ENCODE measurements at regions not wholly inside any gene's neighbourhood (a gene's known extent, or its start where the extent isn't known, plus 50 kb on each side); places are given as distances from the start of the nearest gene placed in this dataset.
"Not testable (repeated sequence)": the region's sequence is repeated elsewhere in the genome, so short reads cannot be mapped to it uniquely, and the experiment has no call there.

DNA sequence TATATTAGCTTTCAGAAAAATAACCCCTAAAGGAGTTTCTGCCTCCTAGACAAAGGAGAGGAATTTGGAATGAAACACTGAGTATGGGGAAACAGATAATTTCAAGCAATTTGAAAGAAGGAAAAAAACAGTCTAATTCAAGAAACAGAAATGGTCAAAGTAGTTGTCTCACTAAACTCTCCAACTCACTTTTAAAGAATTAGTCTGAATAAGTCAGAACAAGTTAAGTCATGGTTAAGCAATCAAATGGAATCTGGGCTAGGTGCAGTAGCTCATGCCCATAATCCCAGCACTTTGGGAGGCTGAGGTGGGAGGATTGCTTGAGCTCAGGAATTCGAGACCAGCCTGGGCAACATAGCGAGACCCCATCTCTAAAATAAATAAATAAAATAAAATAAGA, 95.7 kb upstream of the GRIA3 start:
- no peak for TF ChIP-seq CTCF (IDR thresholded peaks at IDR 0.05; ENCODE audit: insufficient read depth, low read depth, low read length, missing control alignments)
- H3K4me3 ChIP-seq (ENCODE audit: low read length): no peak overlapping the region

DNA sequence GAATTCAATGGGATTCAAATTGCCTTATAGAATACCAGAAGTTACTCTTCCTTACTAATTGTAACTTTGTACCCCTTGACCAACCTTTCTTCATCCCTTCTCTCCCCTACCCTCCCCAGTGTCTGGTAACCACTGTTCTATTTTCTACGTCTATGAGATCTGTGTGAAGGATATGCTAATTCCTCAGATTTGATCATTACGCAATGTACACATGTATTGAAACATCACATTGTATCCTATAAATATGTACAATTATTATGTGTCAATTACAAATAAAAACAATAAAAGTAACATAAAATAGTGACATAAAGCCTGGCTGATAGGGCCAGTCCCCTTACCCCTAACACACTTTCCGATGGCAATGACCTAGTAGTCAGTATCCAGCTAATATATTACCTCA, 95.1 kb upstream of the GRIA3 start:
- DNase-seq (ENCODE audit: low read depth): no peak
- no peak overlapping the region for H3K4me3 ChIP-seq (ENCODE audit: low read length)
- TF ChIP-seq CTCF (IDR thresholded peaks at IDR 0.05; ENCODE audit: insufficient read depth, low read depth, low read length, missing control alignments): no peak

More for the DNA sequence above, 95.7 kb upstream of the GRIA3 start:
- peak; percentile 75 for DNase-seq (ENCODE audit: low read depth)

- no peak for DNase-seq (ENCODE audit: low read depth)
- H3K4me3 ChIP-seq (ENCODE audit: low read length): no peak overlapping the region
- TF ChIP-seq CTCF (IDR thresholded peaks at IDR 0.05; ENCODE audit: insufficient read depth, low read depth, low read length, missing control alignments): no peak
Observed at GRCh38 chrX:123093792-123094191, 90.3 kb upstream of the GRIA3 start.

- TF ChIP-seq CTCF (IDR thresholded peaks at IDR 0.05; ENCODE audit: insufficient read depth, low read depth, low read length, missing control alignments): no peak
- peak; percentile 63 for DNase-seq (ENCODE audit: low read depth)
- no peak overlapping the region for H3K4me3 ChIP-seq (ENCODE audit: low read length)
Observed at GRCh38 chrX:123108513-123109427, 75.3 kb upstream of the GRIA3 start.

DNA sequence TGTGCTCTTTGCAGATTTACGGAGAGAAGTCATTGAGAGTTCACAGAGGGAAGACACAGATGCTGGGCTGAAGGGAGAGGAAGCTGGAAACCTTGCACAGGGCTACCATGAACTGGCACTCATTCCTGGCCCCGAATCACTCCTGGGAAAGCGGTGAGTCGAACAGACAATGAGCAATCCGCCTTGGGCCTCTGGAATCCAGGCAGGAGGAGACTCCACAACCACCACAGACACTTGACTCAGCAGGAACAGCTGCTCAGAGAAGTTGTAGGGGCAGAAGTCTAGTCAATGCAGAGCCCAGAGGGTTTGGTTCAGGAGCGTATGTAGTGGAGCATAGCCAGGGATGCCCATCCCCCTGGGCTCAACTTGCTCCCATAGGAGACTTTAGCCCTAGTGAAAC, 62.8 kb upstream of the GRIA3 start:
- DNase-seq (ENCODE audit: low read depth): peak; percentile 66
- no peak for TF ChIP-seq CTCF (IDR thresholded peaks at IDR 0.05; ENCODE audit: insufficient read depth, low read depth, low read length, missing control alignments)
- no peak overlapping the region for H3K4me3 ChIP-seq (ENCODE audit: low read length)

DNA sequence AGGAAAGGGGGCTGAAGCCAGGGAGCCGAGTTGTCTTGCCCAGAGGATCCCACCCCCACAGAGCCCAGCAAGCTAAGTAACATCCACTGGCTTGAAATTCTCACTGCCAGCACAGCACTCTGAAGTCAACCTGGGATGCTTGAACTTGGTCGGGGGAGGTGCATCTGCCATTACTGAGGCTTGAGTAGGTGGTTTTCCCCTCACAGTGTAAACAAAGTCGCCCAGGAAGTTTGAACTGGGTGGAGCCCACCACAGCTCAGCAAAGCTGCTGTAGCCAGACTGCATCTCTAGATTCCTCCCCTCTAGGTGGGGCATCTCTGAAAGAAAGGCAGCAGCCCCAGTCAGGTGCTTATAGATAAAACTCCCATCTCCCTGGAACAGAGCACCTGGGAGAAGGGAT, 54.3 kb upstream of the GRIA3 start:
- not testable (repeated sequence) for DNase-seq (ENCODE audit: low read depth); H3K4me3 ChIP-seq (ENCODE audit: low read length)
